ENCODE measurements at regions not wholly inside any gene's neighbourhood (a gene's known extent, or its start where the extent isn't known, plus 50 kb on each side); places are given as distances from the start of the nearest gene placed in this dataset.

GRCh38 chr5:92527311-92528078 is 1053.5 kb downstream of the NR2F1-AS1 start:
- DNase-seq, result no peak
- Histone ChIP-seq H3K4me1 (ENCODE audit: control insufficient read depth, insufficient read depth, low read length) (no peaks in the 10 kb centered on the region), H3K9me3 (ENCODE audit: control insufficient read depth, insufficient read depth, low read length) (no peaks in the 10 kb centered on the region), H3K27me3 (ENCODE audit: control insufficient read depth, insufficient read depth, low read length) (no peaks in the 10 kb centered on the region), H3K4me3 (ENCODE audit: low read length) (no peak overlapping the region), H3K36me3 (ENCODE audit: control insufficient read depth, insufficient read depth, low read length) (no peaks in the 10 kb centered on the region), H3K27ac (ENCODE audit: low read length) (no peak overlapping the region)
- no peak overlapping the region for H3K4me3 Mint-ChIP-seq
- no peaks in the 10 kb centered on the region for H3K36me3 Mint-ChIP-seq
- no peaks in the 10 kb centered on the region for H3K27me3 Mint-ChIP-seq (ENCODE audit: low read depth in 2 of 2)
- intact Hi-C loops (cut with micrococcal nuclease), result no loop called here
- ATAC-seq, result no peak
- TF ChIP-seq CTCF (IDR thresholded peaks at IDR 0.05), result no peak
- WGBS (ENCODE audit: insufficient coverage), result 67% methylated on average over 3 of the region's 4 CpGs
- no peaks in the 10 kb centered on the region for H3K4me1 Mint-ChIP-seq
- H3K9me3 Mint-ChIP-seq, result peaks cover 11 to 12% of the 10 kb centered on the region in 2 donors
- H3K27ac Mint-ChIP-seq, result no peak overlapping the region

- H3K9me3 ChIP-seq (ENCODE audit: control insufficient read depth, insufficient read depth, low read length), result no peaks in the 10 kb centered on the region
- no peaks in the 10 kb centered on the region for H3K36me3 ChIP-seq (ENCODE audit: control insufficient read depth, insufficient read depth, low read length)
- ATAC-seq, result no peak
- peaks cover 12 to 17% of the 10 kb centered on the region in 2 donors for H3K9me3 Mint-ChIP-seq
- no peak overlapping the region for H3K27ac Mint-ChIP-seq
- no peak for TF ChIP-seq CTCF (IDR thresholded peaks at IDR 0.05)
- H3K27me3 ChIP-seq (ENCODE audit: control insufficient read depth, insufficient read depth, low read length), result no peaks in the 10 kb centered on the region
- H3K4me1 ChIP-seq (ENCODE audit: control insufficient read depth, insufficient read depth, low read length), result no peaks in the 10 kb centered on the region
- H3K27ac ChIP-seq (ENCODE audit: low read length), result no peak overlapping the region
- no CpG with 5 or more reads among the region's 2 CpGs for WGBS (ENCODE audit: insufficient coverage)
- no peak overlapping the region for H3K4me3 ChIP-seq (ENCODE audit: low read length)
- no peaks in the 10 kb centered on the region for H3K27me3 Mint-ChIP-seq (ENCODE audit: low read depth in 2 of 2)
- DNase-seq, result no peak
- intact Hi-C loops (cut with micrococcal nuclease), result no loop called here
- no peaks in the 10 kb centered on the region for H3K36me3 Mint-ChIP-seq
- no peaks in the 10 kb centered on the region for H3K4me1 Mint-ChIP-seq
- no peak overlapping the region for H3K4me3 Mint-ChIP-seq
Observed at GRCh38 chr5:92525131-92525530, 1055.9 kb downstream of the NR2F1-AS1 start.

- H3K9me3 Mint-ChIP-seq, result peaks cover 8 to 21% of the 10 kb centered on the region in 2 donors
- no peak for ATAC-seq
- H3K27me3 ChIP-seq (ENCODE audit: control insufficient read depth, insufficient read depth, low read length), result no peaks in the 10 kb centered on the region
- no peaks in the 10 kb centered on the region for H3K4me1 Mint-ChIP-seq
- no peak overlapping the region for H3K27ac Mint-ChIP-seq
- no peak overlapping the region for H3K27ac ChIP-seq (ENCODE audit: low read length)
- TF ChIP-seq CTCF (IDR thresholded peaks at IDR 0.05), result no peak
- no peak for DNase-seq
- H3K4me3 ChIP-seq (ENCODE audit: low read length), result no peak overlapping the region
- 100% methylated on average over 1 of the region's 3 CpGs for WGBS (ENCODE audit: insufficient coverage)
- H3K27me3 Mint-ChIP-seq (ENCODE audit: low read depth in 2 of 2), result no peaks in the 10 kb centered on the region
- H3K4me1 ChIP-seq (ENCODE audit: control insufficient read depth, insufficient read depth, low read length), result no peaks in the 10 kb centered on the region
- no peaks in the 10 kb centered on the region for H3K36me3 Mint-ChIP-seq
- intact Hi-C loops (cut with micrococcal nuclease), result no loop called here
- no peaks in the 10 kb centered on the region for H3K36me3 ChIP-seq (ENCODE audit: control insufficient read depth, insufficient read depth, low read length)
- H3K4me3 Mint-ChIP-seq, result no peak overlapping the region
- H3K9me3 ChIP-seq (ENCODE audit: control insufficient read depth, insufficient read depth, low read length), result no peaks in the 10 kb centered on the region
Observed at GRCh38 chr5:92519811-92520632, 1061.0 kb downstream of the NR2F1-AS1 start.
